CD4-positive, alpha-beta T cell (primary cell): ENCODE measurements at regions not wholly inside any gene's neighbourhood (a gene's known extent, or its start where the extent isn't known, plus 50 kb on each side); places are given as distances from the start of the nearest gene placed in this dataset.

Experiments
- ATAC-seq: fragments of 200-7000 bp; cut with Tn5 transposase; one replicate; pipeline ENCODE4 v1.10.0; 2022; ENCODE audit warnings: mild to moderate bottlenecking; ENCODE audit not compliant: poor library complexity
- CTCF ChIA-PET: fragments of 350-600 bp; sonication (Branson Sonifier 250); formaldehyde crosslinking; loops from one replicate; lab custom pipeline; 2021; ENCODE audit warnings: antibody characterized with exemption, inconsistent platforms; lab: Charles Lee
- POLR2A ChIA-PET: fragments of 350-600 bp; sonication (Branson Sonifier 250); formaldehyde crosslinking; loops from one replicate; lab custom pipeline; 2021; ENCODE audit warnings: antibody characterized with exemption, inconsistent platforms; lab: Charles Lee
- DNase-seq, 14 experiments: peaks; one replicate each; pipeline ENCODE4 v3.0.0-alpha.2; 2013 to 2020; ENCODE audit warnings: mixed read lengths in 2 of 14
- H3K27ac ChIP-seq, 2 donors: one replicate each; pipeline versions ENCODE4 v1.5.1 to v1.7.0; 2013; ENCODE audit warnings: low read length in 2 of 2, low read depth in 1 of 2, mild to moderate bottlenecking in 1 of 2
- H3K27me3 ChIP-seq, 2 experiments: 1 replicate in 1 of 2; 2 replicates in 1 of 2; pipeline versions ENCODE4 v1.6.1 to v1.7.0; 2013; ENCODE audit warnings: low read length in 2 of 2, control low read depth in 1 of 2, mild to moderate bottlenecking in 1 of 2, moderate library complexity in 1 of 2; ENCODE audit not compliant: insufficient read depth in 2 of 2, control insufficient read depth in 1 of 2
- H3K36me3 ChIP-seq: one replicate; pipeline ENCODE4 v1.6.1; 2013; ENCODE audit warnings: low read length, control low read depth; ENCODE audit not compliant: insufficient read depth
- H3K4me1 ChIP-seq: one replicate; pipeline ENCODE4 v1.6.1; 2013; ENCODE audit warnings: low read length, control low read depth; ENCODE audit not compliant: insufficient read depth
- H3K4me3 ChIP-seq: one replicate; pipeline ENCODE4 v1.5.1; 2013; ENCODE audit warnings: mild to moderate bottlenecking, low read length, moderate library complexity
- H3K9me3 ChIP-seq, 2 experiments: 1 replicate in 1 of 2; 2 replicates in 1 of 2; pipeline versions ENCODE4 v1.6.1 to v1.7.0; 2013; ENCODE audit warnings: low read length in 2 of 2, mild to moderate bottlenecking in 2 of 2, control low read depth in 1 of 2, moderate library complexity in 1 of 2; ENCODE audit not compliant: control insufficient read depth in 1 of 2, insufficient read depth in 1 of 2
- H3K27ac Mint-ChIP-seq: one replicate; pipeline ENCODE4 v1.8.0; 2020; ENCODE audit warnings: mixed read lengths
- H3K27me3 Mint-ChIP-seq: one replicate; pipeline ENCODE4 v1.8.0; 2021; ENCODE audit warnings: mixed read lengths
- H3K36me3 Mint-ChIP-seq: one replicate; pipeline ENCODE4 v1.8.0; 2021; ENCODE audit warnings: low read depth, mixed read lengths
- H3K4me1 Mint-ChIP-seq: one replicate; pipeline ENCODE4 v1.8.0; 2021; ENCODE audit warnings: low read depth, mixed read lengths
- H3K4me3 Mint-ChIP-seq: one replicate; pipeline ENCODE4 v1.8.0; 2020; ENCODE audit warnings: mild to moderate bottlenecking, mixed read lengths
- H3K9me3 Mint-ChIP-seq: one replicate; pipeline ENCODE4 v1.8.0; 2020; ENCODE audit warnings: mixed read lengths
- CTCF ChIP-seq: fragments of 200-600 bp; IDR thresholded peaks from one replicate; pipeline ENCODE4 v1.8.0; 2022; ENCODE audit warnings: antibody characterized with exemption, mild to moderate bottlenecking
- intact Hi-C, 2 experiments: fragments of 100-400 bp; cut with DNase I in 1 of 2; cut with micrococcal nuclease in 1 of 2; formaldehyde crosslinking; loops; one replicate each; pipeline versions ENCODE4 v1.15.1 to v1.9.0; 2023 to 2025; cut with DNase I, micrococcal nuclease

GRCh38 chr22:49011769-49012648, 815.7 kb downstream of the BRD1 start:
- Histone ChIP-seq H3K27ac (no peak overlapping the region), H3K36me3 (no peaks in the 10 kb centered on the region), H3K4me1 (no peaks in the 10 kb centered on the region), H3K9me3 (peaks cover 0 to 4% of the 10 kb centered on the region in 2 experiments), H3K27me3 (no peaks in the 10 kb centered on the region), H3K4me3 (no peak overlapping the region)
- intact Hi-C loops, result no loop called here
- ChIA-PET CTCF (no interaction called here), POLR2A (no interaction called here)
- DNase-seq (peak in 1 of 14 experiments; percentile 17), ATAC-seq (no peak)
- no peaks in the 10 kb centered on the region for H3K9me3 Mint-ChIP-seq
- no peak overlapping the region for H3K27ac Mint-ChIP-seq
- H3K4me3 Mint-ChIP-seq, result no peak overlapping the region
- TF ChIP-seq CTCF, result no peak
- no peaks in the 10 kb centered on the region for H3K36me3 Mint-ChIP-seq
- no peaks in the 10 kb centered on the region for H3K4me1 Mint-ChIP-seq
- peaks cover 12% of the 10 kb centered on the region for H3K27me3 Mint-ChIP-seq

- no peaks in the 10 kb centered on the region for H3K36me3 Mint-ChIP-seq
- no peaks in the 10 kb centered on the region for H3K9me3 Mint-ChIP-seq
- no peak overlapping the region for H3K27ac Mint-ChIP-seq
- Histone ChIP-seq H3K4me1 (no peaks in the 10 kb centered on the region), H3K27ac (no peak overlapping the region), H3K27me3 (peaks cover 0 to 5% of the 10 kb centered on the region in 2 experiments), H3K4me3 (no peak overlapping the region), H3K9me3 (peaks cover 0 to 4% of the 10 kb centered on the region in 2 experiments), H3K36me3 (no peaks in the 10 kb centered on the region)
- no peak for ATAC-seq
- ChIA-PET POLR2A (no interaction called here), CTCF (no interaction called here)
- peaks cover 12% of the 10 kb centered on the region for H3K27me3 Mint-ChIP-seq
- DNase-seq, result peak in 1 of 14 experiments; percentile 17
- H3K4me3 Mint-ChIP-seq, result no peak overlapping the region
- intact Hi-C loops, result no loop called here
- no peak for TF ChIP-seq CTCF
- no peaks in the 10 kb centered on the region for H3K4me1 Mint-ChIP-seq
Observed at GRCh38 chr22:49011379-49011768, 816.3 kb downstream of the BRD1 start.

GRCh38 chr22:49010901-49011300, 816.8 kb downstream of the BRD1 start:
- Histone ChIP-seq H3K4me1 (no peaks in the 10 kb centered on the region), H3K4me3 (no peak overlapping the region), H3K27me3 (peaks cover 0 to 5% of the 10 kb centered on the region in 2 experiments), H3K27ac (no peak overlapping the region), H3K36me3 (no peaks in the 10 kb centered on the region), H3K9me3 (peaks cover 0 to 4% of the 10 kb centered on the region in 2 experiments)
- Mint-ChIP-seq H3K27ac (no peak overlapping the region), H3K27me3 (peaks cover 12% of the 10 kb centered on the region), H3K36me3 (no peaks in the 10 kb centered on the region), H3K4me1 (no peaks in the 10 kb centered on the region), H3K4me3 (no peak overlapping the region), H3K9me3 (no peaks in the 10 kb centered on the region)
- DNase-seq, result no peak
- intact Hi-C loops, result no loop called here
- TF ChIP-seq CTCF, result no peak
- CTCF ChIA-PET, result no interaction called here
- POLR2A ChIA-PET, result no interaction called here
- ATAC-seq, result no peak
